Mesodermal cell (in vitro differentiated cells): ENCODE measurements at regions not wholly inside any gene's neighbourhood (a gene's known extent, or its start where the extent isn't known, plus 50 kb on each side); places are given as distances from the start of the nearest gene placed in this dataset.

Experiments used
- H3K27ac ChIP-seq: 2 replicates; pipeline ENCODE4 v1.7.0; 2013; ENCODE audit warnings: mild to moderate bottlenecking, low read depth, low read length, moderate library complexity; ENCODE audit not compliant: severe bottlenecking
- H3K36me3 ChIP-seq: 2 replicates; pipeline ENCODE4 v1.7.1; 2013; ENCODE audit warnings: mild to moderate bottlenecking, low read length, moderate library complexity; ENCODE audit not compliant: control insufficient read depth, insufficient read depth
- H3K4me1 ChIP-seq: one replicate; pipeline ENCODE4 v1.7.1; 2013; ENCODE audit warnings: mild to moderate bottlenecking, low read length; ENCODE audit not compliant: insufficient read depth, control insufficient read depth, poor library complexity, severe bottlenecking
- H3K4me3 ChIP-seq: 2 replicates; pipeline ENCODE4 v1.7.0; 2013; ENCODE audit warnings: low read length, control low read depth, mild to moderate bottlenecking; ENCODE audit not compliant: insufficient read depth, poor library complexity, severe bottlenecking; ENCODE audit errors: extremely low read depth
- H3K9me3 ChIP-seq: 2 replicates; pipeline ENCODE4 v1.7.1; 2013; ENCODE audit warnings: mild to moderate bottlenecking, low read length, moderate library complexity; ENCODE audit not compliant: control insufficient read depth
- WGBS, 2 experiments: methylation state at CpG; one replicate each; pipeline ENCODE4 v1.1.5; 2013; ENCODE audit warnings: missing lambda C conversion rate in 2 of 2; ENCODE audit not compliant: insufficient coverage in 2 of 2; 5-methylcytosine and 5-hydroxymethylcytosine counted together

GRCh38 chr2:6301426-6301825, 564.3 kb downstream of the CMPK2 start:
- no peaks in the 10 kb centered on the region for H3K36me3 ChIP-seq
- WGBS, 2 experiments = 90 to 100% methylated on average over 2 of the region's 2 CpGs

GRCh38 chr2:6308986-6309385, 556.7 kb downstream of the CMPK2 start:
- no peaks in the 10 kb centered on the region for H3K9me3 ChIP-seq
- no peak overlapping the region for H3K4me3 ChIP-seq
- WGBS, 2 experiments = 87 to 88% methylated on average over 2 of the region's 2 CpGs
- no peaks in the 10 kb centered on the region for H3K36me3 ChIP-seq
- no peak overlapping the region for H3K27ac ChIP-seq
- no peaks in the 10 kb centered on the region for H3K4me1 ChIP-seq

More at GRCh38 chr2:6301426-6301825, 564.3 kb downstream of the CMPK2 start:
- Histone ChIP-seq H3K27ac (no peak overlapping the region), H3K4me3 (no peak overlapping the region), H3K9me3 (no peaks in the 10 kb centered on the region), H3K4me1 (no peaks in the 10 kb centered on the region)

- Histone ChIP-seq H3K4me1 (no peaks in the 10 kb centered on the region), H3K9me3 (no peaks in the 10 kb centered on the region), H3K4me3 (no peak overlapping the region), H3K27ac (no peak overlapping the region), H3K36me3 (no peaks in the 10 kb centered on the region)
- WGBS, 2 experiments = 85 to 94% methylated on average over 3 to 6 of the region's 9 CpGs
Observed at GRCh38 chr2:6309415-6310255, 556.1 kb downstream of the CMPK2 start.

DNA sequence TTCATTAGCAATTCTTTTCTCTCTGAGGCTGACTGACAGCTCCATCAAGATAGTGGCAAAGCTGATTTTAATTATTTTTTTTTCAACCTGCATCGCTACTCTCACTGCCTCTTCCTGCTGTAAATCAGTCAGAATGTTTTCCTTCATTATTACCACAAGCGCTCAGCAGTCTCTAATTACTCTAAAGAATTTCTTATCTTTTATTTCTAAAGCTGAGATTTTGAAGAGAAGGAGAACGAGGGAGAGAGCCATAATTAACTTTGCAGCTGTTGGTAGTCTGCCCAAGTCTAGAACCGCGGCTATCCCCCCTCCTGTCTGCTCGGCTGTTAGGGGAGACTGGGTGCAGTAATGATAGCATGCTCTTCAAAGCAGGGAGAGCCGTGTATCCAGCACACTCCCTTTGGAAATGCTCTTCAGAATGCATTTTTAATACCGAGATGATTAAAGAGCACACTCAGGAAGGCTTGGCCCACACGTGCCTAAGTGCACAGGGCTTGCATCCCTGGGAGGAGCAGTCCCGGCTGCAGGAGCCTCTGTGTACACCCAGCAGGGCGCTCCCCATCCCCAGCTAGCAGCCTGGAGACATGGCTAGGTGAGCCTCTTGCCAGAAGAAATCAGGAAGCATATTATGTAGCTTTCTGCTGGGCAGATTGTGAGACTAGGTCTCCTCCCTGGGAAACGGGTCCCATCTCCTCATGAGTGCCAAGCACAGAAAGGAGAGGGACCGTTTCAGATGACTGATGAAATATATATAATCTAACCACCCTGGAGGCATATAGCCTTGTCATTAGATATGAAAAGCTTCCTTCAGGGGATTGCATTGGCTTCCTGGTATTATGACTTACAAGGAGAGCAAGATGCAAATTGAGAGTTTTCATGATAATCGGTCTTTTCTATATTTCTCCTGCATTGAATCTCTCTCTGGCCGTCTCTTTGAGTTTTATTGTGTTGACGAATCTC, 555.2 kb downstream of the CMPK2 start:
- Histone ChIP-seq H3K4me3 (no peak overlapping the region), H3K27ac (no peak overlapping the region), H3K36me3 (no peaks in the 10 kb centered on the region), H3K9me3 (no peaks in the 10 kb centered on the region), H3K4me1 (no peaks in the 10 kb centered on the region)
- 86 to 87% methylated on average over 6 to 10 of the region's 16 CpGs for WGBS, 2 experiments

GRCh38 chr2:6312367-6312766, 553.3 kb downstream of the CMPK2 start:
- H3K9me3 ChIP-seq = no peaks in the 10 kb centered on the region
- no peak overlapping the region for H3K27ac ChIP-seq
- H3K4me1 ChIP-seq = no peaks in the 10 kb centered on the region
- WGBS, 2 experiments = 95 to 97% methylated on average over 3 of the region's 6 CpGs
- H3K4me3 ChIP-seq = no peak overlapping the region
- H3K36me3 ChIP-seq = no peaks in the 10 kb centered on the region

DNA sequence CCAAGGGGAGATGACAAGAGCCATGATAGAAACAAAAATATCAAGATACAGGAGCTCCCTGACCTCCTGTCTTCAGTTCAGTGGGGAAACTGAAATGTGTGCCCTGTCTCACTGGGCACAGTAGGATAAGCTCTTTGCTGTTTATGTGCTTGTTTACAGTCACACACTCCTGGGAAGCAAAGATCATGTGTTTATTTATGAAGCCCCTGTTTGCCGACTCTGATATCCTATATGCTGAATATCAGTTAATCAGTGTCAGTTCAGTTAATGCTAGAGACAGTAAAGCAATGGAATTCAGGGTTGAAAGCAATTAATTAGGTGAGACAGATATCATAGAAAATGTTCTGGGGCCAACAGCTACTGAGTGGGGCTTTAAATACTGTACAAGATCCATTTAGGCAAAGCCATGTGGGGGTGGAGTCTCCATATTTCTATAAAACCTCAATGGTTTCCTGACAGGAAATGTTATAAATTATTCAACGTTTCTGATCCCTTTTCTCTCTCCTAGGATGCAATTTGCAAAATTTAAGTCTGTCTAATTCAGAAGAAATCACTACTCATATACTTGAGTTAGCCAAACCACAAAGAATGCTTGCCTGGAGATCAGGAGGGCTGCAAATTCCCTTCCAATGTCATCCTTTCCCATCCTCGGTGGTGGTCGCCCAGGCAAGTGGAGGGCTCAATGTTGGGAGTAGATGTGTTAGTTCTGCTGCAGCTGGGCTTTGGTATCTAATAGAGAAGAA, 551.3 kb downstream of the CMPK2 start:
- Histone ChIP-seq H3K27ac (no peak overlapping the region), H3K4me3 (no peak overlapping the region), H3K4me1 (no peaks in the 10 kb centered on the region), H3K9me3 (no peaks in the 10 kb centered on the region), H3K36me3 (no peaks in the 10 kb centered on the region)
- WGBS, 2 experiments = 90 to 95% methylated on average over 2 to 3 of the region's 4 CpGs

DNA sequence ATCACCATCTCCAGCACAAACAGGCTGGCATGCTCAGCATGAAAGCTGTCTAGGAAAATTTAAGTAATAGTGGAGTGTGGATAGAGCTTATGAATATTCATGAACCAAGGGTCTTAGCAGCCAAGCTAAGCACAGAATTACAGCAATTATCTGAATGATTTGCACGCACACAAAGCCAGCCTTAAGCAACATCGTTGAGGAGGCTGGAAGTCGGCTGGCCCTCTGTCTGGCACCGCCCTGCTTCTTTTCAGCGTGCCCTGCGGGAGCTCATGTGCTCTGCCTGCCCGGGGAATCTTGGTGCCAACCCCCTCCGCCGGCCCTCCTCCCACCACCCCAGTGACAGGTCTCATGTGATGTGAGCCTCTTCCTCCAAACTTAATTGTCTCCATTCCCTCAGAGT, 540.1 kb downstream of the CMPK2 start:
- no peak overlapping the region for H3K4me3 ChIP-seq
- no peaks in the 10 kb centered on the region for H3K9me3 ChIP-seq
- no peaks in the 10 kb centered on the region for H3K4me1 ChIP-seq
- no peak overlapping the region for H3K27ac ChIP-seq
- WGBS, 2 experiments = 32 to 35% methylated on average over 5 to 7 of the region's 9 CpGs
- H3K36me3 ChIP-seq = no peaks in the 10 kb centered on the region

DNA sequence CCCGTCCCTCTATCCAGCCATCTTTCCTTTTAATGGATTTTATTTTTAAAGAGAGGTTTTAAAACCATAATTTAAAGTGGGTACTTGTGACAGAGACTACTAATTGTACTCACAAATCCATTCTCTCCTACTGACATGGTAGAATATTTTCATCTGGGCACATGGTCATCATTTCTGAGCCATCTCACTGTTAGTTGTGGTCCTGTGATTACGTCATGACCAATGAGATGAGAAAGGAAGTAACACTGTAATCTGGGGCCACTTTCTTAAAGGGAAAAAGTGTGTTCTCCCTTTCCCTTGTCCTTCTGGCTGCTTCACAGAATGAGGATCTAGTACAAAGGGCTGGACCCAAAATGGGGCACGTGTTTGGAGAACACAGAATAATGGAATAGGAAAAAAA, 538.7 kb downstream of the CMPK2 start:
- H3K36me3 ChIP-seq = no peaks in the 10 kb centered on the region
- H3K4me3 ChIP-seq = no peak overlapping the region
- no peaks in the 10 kb centered on the region for H3K4me1 ChIP-seq
- no peaks in the 10 kb centered on the region for H3K9me3 ChIP-seq
- WGBS, 2 experiments = 80 to 81% methylated on average over 1 to 2 of the region's 3 CpGs
- H3K27ac ChIP-seq = no peak overlapping the region

DNA sequence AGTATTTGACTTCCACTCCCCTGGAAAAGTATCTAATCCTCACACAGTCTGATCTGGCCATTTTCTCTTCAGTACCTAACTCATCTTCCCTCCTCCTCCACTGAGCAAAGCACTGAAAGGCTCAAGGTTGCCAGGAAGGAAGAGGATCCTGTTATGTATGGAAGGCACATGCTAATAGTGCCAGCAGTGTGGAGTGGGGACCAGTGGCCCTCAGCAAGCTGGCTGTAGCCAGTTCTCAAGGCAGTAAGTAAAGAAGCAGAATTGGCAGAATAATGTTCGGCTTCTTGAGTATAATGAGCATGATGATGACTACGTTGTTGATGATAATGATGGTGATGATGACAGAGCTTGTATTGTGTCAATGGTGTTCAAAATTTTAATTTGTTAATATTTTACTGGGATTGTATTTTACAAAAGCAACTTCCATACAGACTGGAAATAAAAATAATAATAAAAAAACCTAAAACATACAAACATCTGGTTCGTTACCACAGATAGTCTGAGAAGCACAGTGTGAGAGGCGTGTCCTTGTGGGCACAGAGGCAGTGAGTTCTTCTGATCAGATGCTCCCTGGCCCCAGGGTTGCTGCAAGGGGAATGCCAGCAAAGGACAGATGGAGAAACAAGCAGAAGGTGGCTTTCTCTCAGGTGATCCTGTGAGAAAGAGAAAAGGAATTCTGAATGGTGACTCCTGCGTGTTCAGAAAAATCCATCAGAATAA, 528.8 kb downstream of the CMPK2 start:
- Histone ChIP-seq H3K27ac (no peak overlapping the region), H3K36me3 (no peaks in the 10 kb centered on the region), H3K9me3 (no peaks in the 10 kb centered on the region), H3K4me1 (no peaks in the 10 kb centered on the region), H3K4me3 (no peak overlapping the region)
- WGBS, 2 experiments = 79 to 93% methylated on average over 2 to 5 of the region's 5 CpGs

DNA sequence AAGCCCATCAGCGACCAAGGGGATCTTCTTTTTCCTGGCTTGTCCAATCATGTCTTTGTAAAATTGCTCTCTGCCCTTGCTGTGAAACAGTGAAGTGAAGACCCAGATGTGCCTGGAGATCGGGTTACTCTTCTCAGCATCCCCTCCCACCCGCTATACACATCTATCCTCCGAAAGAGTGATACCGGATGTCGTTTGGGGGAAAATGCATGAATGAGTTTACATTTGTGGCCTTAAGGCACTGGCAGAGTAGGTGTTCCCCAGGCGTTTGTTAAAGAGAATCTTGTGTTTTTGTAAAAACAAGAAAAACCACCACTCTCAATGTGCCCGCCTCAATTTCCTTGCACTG, 528.3 kb downstream of the CMPK2 start:
- Histone ChIP-seq H3K4me3 (no peak overlapping the region), H3K27ac (no peak overlapping the region), H3K36me3 (no peaks in the 10 kb centered on the region), H3K9me3 (no peaks in the 10 kb centered on the region), H3K4me1 (no peaks in the 10 kb centered on the region)
- 80 to 88% methylated on average over 1 of the region's 8 CpGs for WGBS, 2 experiments
